Mesodermal cell (in vitro differentiated cells): ENCODE measurements at regions not wholly inside any gene's neighbourhood (a gene's known extent, or its start where the extent isn't known, plus 50 kb on each side); places are given as distances from the start of the nearest gene placed in this dataset.

Source experiments
- H3K27ac ChIP-seq: 2 replicates; pipeline ENCODE4 v1.7.0; 2013; ENCODE audit warnings: mild to moderate bottlenecking, low read depth, low read length, moderate library complexity; ENCODE audit not compliant: severe bottlenecking
- H3K36me3 ChIP-seq: 2 replicates; pipeline ENCODE4 v1.7.1; 2013; ENCODE audit warnings: mild to moderate bottlenecking, low read length, moderate library complexity; ENCODE audit not compliant: control insufficient read depth, insufficient read depth
- H3K4me1 ChIP-seq: one replicate; pipeline ENCODE4 v1.7.1; 2013; ENCODE audit warnings: mild to moderate bottlenecking, low read length; ENCODE audit not compliant: insufficient read depth, control insufficient read depth, poor library complexity, severe bottlenecking
- H3K4me3 ChIP-seq: 2 replicates; pipeline ENCODE4 v1.7.0; 2013; ENCODE audit warnings: low read length, control low read depth, mild to moderate bottlenecking; ENCODE audit not compliant: insufficient read depth, poor library complexity, severe bottlenecking; ENCODE audit errors: extremely low read depth
- H3K9me3 ChIP-seq: 2 replicates; pipeline ENCODE4 v1.7.1; 2013; ENCODE audit warnings: mild to moderate bottlenecking, low read length, moderate library complexity; ENCODE audit not compliant: control insufficient read depth
- WGBS, 2 experiments: methylation state at CpG; one replicate each; pipeline ENCODE4 v1.1.5; 2013; ENCODE audit warnings: missing lambda C conversion rate in 2 of 2; ENCODE audit not compliant: insufficient coverage in 2 of 2; 5-methylcytosine and 5-hydroxymethylcytosine counted together

DNA sequence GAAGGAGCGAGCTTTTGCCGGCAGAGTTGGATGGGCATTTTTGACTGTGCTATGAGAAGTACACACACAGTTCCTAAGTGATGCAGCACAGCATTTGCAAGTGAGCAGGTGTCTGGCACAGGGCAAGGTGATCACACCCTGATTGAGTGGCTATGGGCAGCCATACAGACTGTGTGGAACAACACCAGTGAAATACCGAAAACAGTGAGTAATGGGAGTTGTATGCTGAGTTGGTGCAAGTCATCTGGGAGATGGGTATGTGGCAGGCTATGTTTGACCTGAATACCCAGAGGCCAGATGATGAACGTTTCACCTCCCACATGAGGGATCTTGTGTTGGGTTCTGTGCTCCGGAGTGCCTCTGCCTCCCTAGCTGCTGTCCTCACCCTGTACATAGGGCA, 53.5 kb upstream of the TIPARP start:
- Histone ChIP-seq H3K9me3 (no peaks in the 10 kb centered on the region), H3K36me3 (no peaks in the 10 kb centered on the region), H3K27ac (no peak overlapping the region), H3K4me3 (no peak overlapping the region), H3K4me1 (peaks cover 6% of the 10 kb centered on the region)
- WGBS, 2 experiments: 86 to 90% methylated on average over 3 of the region's 5 CpGs

DNA sequence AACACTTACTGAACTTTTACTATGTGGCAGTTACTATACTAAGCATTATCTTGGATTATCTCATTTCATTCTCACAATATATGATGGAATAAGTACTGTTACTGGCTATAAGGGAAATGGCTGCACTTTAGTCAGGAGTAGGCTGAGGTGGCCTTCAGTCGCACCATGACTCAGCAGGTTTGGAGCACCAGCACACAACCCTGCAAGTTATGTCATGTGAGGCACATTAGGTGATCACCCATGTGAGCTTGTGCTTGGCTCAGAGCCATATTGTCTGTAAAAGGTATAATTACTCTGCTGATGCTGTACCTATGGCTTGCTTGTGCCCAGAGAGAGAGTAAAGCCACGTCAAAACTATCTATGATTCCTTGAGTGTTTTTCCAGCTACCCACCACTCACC, 54.1 kb upstream of the TIPARP start:
- H3K4me1 ChIP-seq: peaks cover 9% of the 10 kb centered on the region
- no peak overlapping the region for H3K4me3 ChIP-seq
- H3K9me3 ChIP-seq: no peaks in the 10 kb centered on the region
- H3K36me3 ChIP-seq: no peaks in the 10 kb centered on the region
- WGBS, 2 experiments: 77 to 100% methylated on average over 2 of the region's 2 CpGs
- no peak overlapping the region for H3K27ac ChIP-seq

DNA sequence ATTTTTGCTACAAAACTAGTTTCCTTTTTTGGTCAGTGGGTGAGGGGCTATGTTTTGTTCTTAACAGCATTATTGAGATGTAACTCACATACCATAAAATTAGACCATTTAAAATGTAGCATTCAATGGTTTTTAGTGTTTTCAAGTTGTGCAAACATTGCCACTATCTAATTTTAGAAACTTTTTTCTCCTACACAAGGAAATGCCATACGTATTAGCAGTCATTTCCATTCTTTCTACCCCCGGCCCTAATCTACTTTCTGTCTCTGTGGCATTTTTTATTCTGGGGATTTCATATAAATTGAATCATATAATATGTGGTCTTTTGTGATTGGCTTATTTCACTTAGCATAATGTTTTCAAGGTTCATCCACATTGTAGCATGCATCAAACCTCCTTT, 55.0 kb upstream of the TIPARP start:
- Histone ChIP-seq H3K9me3 (no peaks in the 10 kb centered on the region), H3K4me3 (no peak overlapping the region), H3K36me3 (no peaks in the 10 kb centered on the region), H3K27ac (no peak overlapping the region), H3K4me1 (peaks cover 16% of the 10 kb centered on the region)
- no CpG with 5 or more reads among the region's 2 CpGs for whole genome bisulfite sequencing, 2 experiments

DNA sequence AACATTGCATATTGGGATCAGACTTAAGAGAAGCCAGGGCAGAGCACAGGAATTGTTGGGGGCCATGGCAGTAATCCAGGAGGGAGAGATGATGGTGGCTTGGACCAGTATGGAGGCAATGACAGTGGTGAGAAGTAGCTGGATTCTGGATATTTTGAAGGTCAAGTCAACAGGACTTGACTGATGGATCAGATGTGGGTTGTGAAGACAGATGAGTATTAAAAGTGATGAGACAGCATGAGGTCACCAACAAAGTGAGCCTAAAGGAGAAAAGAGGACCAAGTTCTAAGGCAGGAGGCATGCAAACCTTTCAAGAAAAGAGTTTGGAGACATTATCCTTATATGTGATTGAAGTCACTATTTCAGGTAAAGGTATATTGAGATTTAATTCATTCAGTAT, 56.6 kb upstream of the TIPARP start:
- H3K9me3 ChIP-seq: no peaks in the 10 kb centered on the region
- H3K4me1 ChIP-seq: peaks cover 21% of the 10 kb centered on the region
- H3K27ac ChIP-seq: no peak overlapping the region
- no peaks in the 10 kb centered on the region for H3K36me3 ChIP-seq
- no peak overlapping the region for H3K4me3 ChIP-seq

DNA sequence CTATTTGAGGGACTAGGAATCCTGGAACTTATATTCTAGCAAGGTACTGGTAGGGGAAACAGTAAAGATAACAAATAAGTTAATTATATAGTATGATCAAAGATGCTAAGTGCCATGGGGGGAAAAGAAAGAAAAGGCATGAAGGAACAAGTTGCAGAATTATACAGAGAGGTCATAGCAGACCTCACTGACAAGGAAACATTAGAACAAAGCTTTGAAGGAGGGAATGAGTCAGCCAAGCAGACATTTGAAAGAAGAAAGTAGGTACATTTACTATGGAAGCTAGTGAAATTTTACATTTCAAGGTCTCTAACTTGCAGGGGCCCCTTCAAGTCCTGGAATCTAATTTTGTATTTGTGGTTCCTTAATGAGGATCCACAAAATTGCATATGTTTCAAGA, 57.2 kb upstream of the TIPARP start:
- no peaks in the 10 kb centered on the region for H3K36me3 ChIP-seq
- no peak overlapping the region for H3K27ac ChIP-seq
- H3K9me3 ChIP-seq: no peaks in the 10 kb centered on the region
- H3K4me1 ChIP-seq: peaks cover 21% of the 10 kb centered on the region
- no peak overlapping the region for H3K4me3 ChIP-seq

DNA sequence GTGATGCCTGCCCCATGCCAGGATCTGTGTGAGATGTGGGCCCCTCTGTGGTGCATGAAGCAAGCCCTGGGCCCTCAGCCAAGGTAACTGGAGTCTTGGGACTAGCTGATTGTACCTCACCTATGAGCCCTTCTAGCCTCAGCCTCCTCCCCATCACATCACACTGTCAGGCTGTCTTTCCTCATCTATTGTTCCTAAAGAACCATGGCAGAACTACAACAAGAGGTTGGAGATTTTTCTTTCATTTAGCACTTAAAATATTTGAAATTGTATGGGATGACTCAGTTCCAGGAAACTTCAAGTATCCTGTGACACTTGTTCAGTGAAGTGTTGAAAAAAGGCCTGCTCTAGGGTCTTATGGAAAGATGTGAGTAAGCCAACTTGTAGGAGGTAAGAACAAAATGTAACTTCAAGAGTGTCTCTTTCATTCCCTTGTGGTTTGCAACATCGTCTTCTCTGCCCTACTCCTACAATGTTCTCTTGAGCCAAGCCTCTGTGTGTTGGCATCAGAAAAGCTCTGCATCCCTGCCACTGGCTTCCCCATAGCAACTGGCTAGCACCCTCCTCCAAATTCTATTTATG, 58.7 kb upstream of the TIPARP start:
- Histone ChIP-seq H3K27ac (peak overlapping the region; percentile 41), H3K4me1 (peaks cover 21% of the 10 kb centered on the region), H3K4me3 (no peak overlapping the region), H3K36me3 (no peaks in the 10 kb centered on the region), H3K9me3 (no peaks in the 10 kb centered on the region)
- 75% methylated on average over 1 of the region's 1 CpG; no CpG with 5 or more reads in 1 of the 2 experiments for WGBS, 2 experiments

DNA sequence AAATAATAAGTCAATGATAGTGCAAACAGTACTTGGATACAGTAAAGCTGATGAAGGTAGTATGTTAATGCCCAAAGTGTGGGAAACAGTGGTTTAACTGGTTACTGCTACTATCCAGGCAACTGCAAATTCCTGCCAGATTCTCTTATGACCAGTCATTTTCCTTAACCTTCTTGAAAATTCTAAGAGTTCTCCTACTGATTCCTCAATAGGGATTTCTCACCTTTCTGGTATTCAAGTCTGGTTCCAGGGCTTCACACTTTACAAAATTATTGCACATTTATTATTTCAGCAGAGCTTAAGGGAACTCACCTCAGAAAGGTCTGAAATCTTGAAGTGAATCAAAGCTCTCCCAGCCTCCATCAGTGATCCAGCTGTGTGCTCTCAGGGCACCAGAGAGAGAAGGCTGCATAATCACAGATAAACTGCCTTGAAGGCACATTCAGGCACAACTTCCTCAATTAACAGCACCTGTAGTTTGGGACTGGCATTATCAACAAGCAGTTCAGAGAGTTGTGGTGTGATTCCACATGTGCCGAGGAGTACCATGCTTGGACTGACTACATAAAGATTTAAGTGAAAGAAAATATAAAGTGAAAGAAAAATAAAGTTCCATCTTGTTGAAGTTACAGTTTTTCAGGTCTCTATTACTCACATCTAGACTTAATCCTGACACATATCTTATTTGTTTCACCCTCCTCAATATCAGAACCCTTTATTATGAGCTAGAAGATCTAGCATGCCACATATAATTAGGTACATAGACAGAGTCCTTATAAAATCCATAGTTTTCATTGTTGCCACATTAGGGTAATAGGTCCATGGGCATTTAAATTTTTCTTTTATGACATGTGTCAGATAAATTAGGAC, 59.5 kb upstream of the TIPARP start:
- WGBS, 2 experiments: no CpG with 5 or more reads among the region's 1 CpG
- Histone ChIP-seq H3K36me3 (no peaks in the 10 kb centered on the region), H3K27ac (peak overlapping the region; percentile 41), H3K4me1 (peaks cover 18% of the 10 kb centered on the region), H3K9me3 (no peaks in the 10 kb centered on the region), H3K4me3 (no peak overlapping the region)

DNA sequence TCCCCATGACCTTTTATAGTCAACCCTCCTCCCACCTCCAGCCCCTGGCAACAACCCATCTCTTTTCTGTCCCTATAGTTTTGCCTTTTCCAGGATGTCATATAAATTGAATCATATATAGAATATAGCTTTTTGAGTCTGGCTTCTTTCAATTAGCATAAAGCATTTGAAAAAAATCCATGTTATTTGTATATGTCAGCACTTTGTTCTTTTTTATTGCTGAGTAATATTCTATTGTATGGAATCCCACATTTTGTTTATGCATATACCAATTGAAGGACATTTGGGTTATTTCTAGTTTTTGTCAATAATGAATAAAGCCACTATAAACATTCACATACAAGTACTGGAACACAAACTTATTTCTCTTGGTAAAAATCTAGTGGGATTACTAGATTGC, 58.0 kb upstream of the SSR3 start:
- H3K4me1 ChIP-seq: peaks cover 18% of the 10 kb centered on the region
- no peaks in the 10 kb centered on the region for H3K9me3 ChIP-seq
- no peaks in the 10 kb centered on the region for H3K36me3 ChIP-seq
- H3K4me3 ChIP-seq: no peak overlapping the region
- no peak overlapping the region for H3K27ac ChIP-seq

DNA sequence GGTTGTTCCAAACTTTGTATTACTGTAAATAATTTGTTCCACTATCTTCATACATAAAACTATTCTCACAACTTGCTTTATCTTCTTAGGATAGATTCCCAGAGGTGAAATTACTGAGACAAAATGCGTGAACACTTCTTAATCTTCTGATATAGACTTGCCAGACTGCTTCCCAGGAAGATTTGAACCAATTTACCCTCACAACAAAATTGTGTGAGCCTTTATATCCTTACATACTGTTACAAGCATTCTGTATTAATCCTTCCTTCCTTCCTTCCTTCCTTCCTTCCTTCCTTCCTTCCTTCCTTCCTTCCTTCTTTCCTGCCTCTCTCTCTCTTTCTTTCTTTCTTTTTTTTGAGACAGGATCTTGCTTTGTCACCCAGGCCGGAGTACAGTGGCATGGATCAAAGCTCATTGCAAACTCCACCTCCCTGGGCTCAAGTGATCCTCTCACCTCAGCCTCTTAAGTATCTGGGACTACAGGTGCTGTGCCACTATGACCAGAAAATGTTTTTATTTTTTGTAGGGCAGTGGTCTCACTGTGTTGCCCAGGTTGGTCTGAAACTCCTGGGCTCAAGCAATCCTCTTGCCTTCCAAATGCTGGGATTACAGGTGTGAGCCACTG, 57.1 kb upstream of the SSR3 start:
- H3K27ac ChIP-seq: no peak overlapping the region
- H3K9me3 ChIP-seq: no peaks in the 10 kb centered on the region
- no peak overlapping the region for H3K4me3 ChIP-seq
- WGBS, 2 experiments: 82% methylated on average over 2 of the region's 2 CpGs; no CpG with 5 or more reads in 1 of the 2 experiments
- no peaks in the 10 kb centered on the region for H3K36me3 ChIP-seq
- H3K4me1 ChIP-seq: peaks cover 18% of the 10 kb centered on the region

DNA sequence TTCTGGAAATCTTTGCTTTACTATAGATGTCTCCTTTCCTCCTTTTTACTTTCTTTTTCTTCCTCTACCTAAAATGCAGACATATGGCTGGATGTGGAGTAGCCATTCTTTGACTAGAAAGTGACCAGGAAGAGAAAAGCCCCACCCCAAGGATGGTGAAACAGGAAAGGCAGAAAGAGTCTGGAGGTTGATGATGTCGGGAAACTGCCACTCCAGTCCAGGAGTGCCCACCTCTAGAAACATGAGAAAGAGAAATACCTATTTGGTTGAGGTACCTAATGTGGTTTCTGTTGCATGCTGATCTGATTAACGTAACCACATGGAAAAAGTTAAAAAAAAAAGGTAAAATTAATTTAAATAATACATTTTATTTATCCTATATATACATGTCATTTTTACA, 55.2 kb upstream of the SSR3 start:
- H3K4me3 ChIP-seq: no peak overlapping the region
- no peaks in the 10 kb centered on the region for H3K36me3 ChIP-seq
- no CpG with 5 or more reads among the region's 2 CpGs for WGBS, 2 experiments
- H3K4me1 ChIP-seq: peaks cover 21% of the 10 kb centered on the region
- H3K27ac ChIP-seq: no peak overlapping the region
- no peaks in the 10 kb centered on the region for H3K9me3 ChIP-seq

DNA sequence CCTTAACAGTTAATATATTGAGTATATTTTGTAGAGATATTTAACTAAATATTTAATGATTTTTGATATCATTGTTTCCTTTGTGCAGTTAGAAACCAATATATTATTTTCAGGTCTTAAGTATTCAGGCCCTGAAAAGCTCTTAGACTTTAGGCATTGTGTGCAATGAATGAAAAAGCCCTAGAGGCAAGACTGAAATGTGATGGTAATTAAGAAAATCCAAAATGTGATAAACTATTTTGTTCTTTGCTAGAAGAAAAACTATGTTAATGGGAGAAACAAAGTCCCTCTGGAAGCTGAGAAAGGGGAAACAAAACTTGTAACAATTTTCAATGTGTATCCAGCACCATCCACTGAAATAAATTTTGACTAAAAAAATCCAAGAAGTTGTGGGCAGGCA, 54.6 kb upstream of the SSR3 start:
- Histone ChIP-seq H3K4me3 (no peak overlapping the region), H3K4me1 (peaks cover 18% of the 10 kb centered on the region), H3K36me3 (no peaks in the 10 kb centered on the region), H3K9me3 (no peaks in the 10 kb centered on the region), H3K27ac (no peak overlapping the region)
